ENCODE measurements at regions not wholly inside any gene's neighbourhood (a gene's known extent, or its start where the extent isn't known, plus 50 kb on each side); places are given as distances from the start of the nearest gene placed in this dataset.

DNA sequence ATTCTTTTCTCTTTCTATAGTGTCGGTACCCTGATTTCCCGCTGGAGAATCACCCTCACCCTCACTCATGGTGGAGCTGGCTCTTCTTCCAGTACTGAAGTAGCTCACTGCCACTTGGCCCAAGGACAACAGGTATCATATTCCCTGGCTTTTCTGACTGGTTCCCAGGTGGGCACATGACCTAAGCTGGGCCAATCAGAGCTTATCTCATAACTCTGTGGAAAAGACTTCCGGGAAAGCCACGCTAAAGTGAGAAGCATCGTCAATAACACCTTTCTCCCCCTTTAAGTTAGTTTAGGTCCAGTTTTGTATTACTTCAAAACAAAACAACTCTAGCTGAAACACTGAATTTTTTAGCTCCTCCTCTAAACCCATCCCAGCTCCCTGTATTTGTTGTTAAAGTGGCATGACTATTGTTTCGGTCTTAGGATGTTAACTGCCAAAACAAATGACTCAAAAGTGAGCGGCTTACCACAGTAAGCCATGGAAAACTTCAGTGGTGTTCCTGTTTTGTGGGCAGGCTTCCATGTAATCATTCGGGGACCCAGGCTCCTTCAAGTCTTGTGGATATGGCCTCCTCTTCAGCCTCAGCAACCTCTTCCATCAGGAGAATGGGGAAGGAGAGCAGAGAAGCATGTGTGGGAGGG lies 137.4 kb upstream of the DLX2 start:
- H3K4me1 ChIP-seq (ENCODE audit: control insufficient read depth in 3 of 3, insufficient read depth in 2 of 3, low read depth in 1 of 3, low read length in 2 of 3): peaks cover 0 to 7% (median 0%) of the 10 kb centered on the region in 3 donors
- FAIRE-seq: no peak
- no peak for DNase-seq
- H3K27ac ChIP-seq (ENCODE audit: low read depth in 1 of 3, low read length in 2 of 3): no peak overlapping the region
- no peak overlapping the region for H3K4me3 ChIP-seq (ENCODE audit: low read depth in 1 of 3, low read length in 3 of 3)
- no peaks in the 10 kb centered on the region for H3K9me3 ChIP-seq (ENCODE audit: control insufficient read depth in 2 of 2, insufficient read depth in 1 of 2, low read depth in 1 of 2, low read length in 1 of 2)
- WGBS, 3 donors: 89 to 95% (median 92%) methylated on average over 8 of the region's 8 CpGs
- no peaks in the 10 kb centered on the region for H3K36me3 ChIP-seq (ENCODE audit: control insufficient read depth in 3 of 3, insufficient read depth in 2 of 3, low read depth in 1 of 3, low read length in 3 of 3)
- peaks cover 0 to 8% (median 0%) of the 10 kb centered on the region in 3 donors for H3K27me3 ChIP-seq (ENCODE audit: control insufficient read depth in 3 of 3, insufficient read depth in 3 of 3, low read length in 3 of 3)

DNA sequence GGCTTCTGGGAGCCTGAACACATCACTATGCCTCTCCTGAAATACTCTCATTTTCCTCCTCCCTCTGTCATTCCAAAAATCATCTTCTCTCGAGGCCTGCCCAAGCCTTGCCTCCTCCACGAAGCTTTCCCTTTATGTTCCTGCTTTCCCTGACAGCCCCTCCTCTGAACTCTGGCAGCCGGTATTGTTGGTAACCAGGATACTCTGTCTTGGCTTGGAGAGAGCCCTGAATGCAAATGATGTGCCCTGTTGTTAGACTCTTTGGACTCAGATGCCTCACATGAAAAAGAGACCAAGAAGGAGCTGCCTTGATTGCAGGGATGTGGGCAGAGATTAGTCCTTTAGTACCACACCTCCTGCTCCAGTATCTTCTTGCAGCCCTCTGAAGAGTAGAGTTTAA lies 138.5 kb upstream of the DLX2 start:
- no peaks in the 10 kb centered on the region for H3K36me3 ChIP-seq (ENCODE audit: control insufficient read depth in 3 of 3, insufficient read depth in 2 of 3, low read depth in 1 of 3, low read length in 3 of 3)
- H3K9me3 ChIP-seq (ENCODE audit: control insufficient read depth in 2 of 2, insufficient read depth in 1 of 2, low read depth in 1 of 2, low read length in 1 of 2): no peaks in the 10 kb centered on the region
- no peak overlapping the region for H3K27ac ChIP-seq (ENCODE audit: low read depth in 1 of 3, low read length in 2 of 3)
- no peak overlapping the region for H3K4me3 ChIP-seq (ENCODE audit: low read depth in 1 of 3, low read length in 3 of 3)
- H3K4me1 ChIP-seq (ENCODE audit: control insufficient read depth in 3 of 3, insufficient read depth in 2 of 3, low read depth in 1 of 3, low read length in 2 of 3): no peaks in the 10 kb centered on the region
- WGBS, 3 donors: 61 to 71% (median 63%) methylated on average over 3 of the region's 3 CpGs
- no peaks in the 10 kb centered on the region for H3K27me3 ChIP-seq (ENCODE audit: control insufficient read depth in 3 of 3, insufficient read depth in 3 of 3, low read length in 3 of 3)
- FAIRE-seq (no peak), DNase-seq (no peak)

DNA sequence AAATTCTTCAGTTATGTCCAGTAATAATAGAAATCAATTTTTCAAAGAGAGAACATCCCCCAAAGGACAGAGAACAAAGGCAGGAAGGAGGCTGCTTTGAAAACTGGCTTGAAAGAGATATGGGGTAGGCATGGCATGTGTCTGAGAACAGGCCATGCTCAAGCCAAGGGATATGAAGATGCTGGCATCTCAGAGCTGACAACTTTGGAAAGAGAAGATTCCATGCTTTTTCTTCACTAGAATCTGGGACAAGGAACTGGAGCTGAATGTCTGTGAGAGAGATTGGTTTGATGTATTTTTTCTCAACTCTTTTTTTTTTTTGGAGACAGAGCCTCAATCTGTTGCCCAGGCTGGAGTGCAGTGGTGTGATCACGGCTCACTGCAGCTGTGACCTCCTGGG lies 139.8 kb upstream of the DLX2 start:
- 68 to 77% (median 70%) methylated on average over 1 of the region's 1 CpG for WGBS, 3 donors
- H3K27me3 ChIP-seq (ENCODE audit: control insufficient read depth in 3 of 3, insufficient read depth in 3 of 3, low read length in 3 of 3): no peaks in the 10 kb centered on the region
- no peaks in the 10 kb centered on the region for H3K36me3 ChIP-seq (ENCODE audit: control insufficient read depth in 3 of 3, insufficient read depth in 2 of 3, low read depth in 1 of 3, low read length in 3 of 3)
- H3K9me3 ChIP-seq (ENCODE audit: control insufficient read depth in 2 of 2, insufficient read depth in 1 of 2, low read depth in 1 of 2, low read length in 1 of 2): no peaks in the 10 kb centered on the region
- H3K4me3 ChIP-seq (ENCODE audit: low read depth in 1 of 3, low read length in 3 of 3): no peak overlapping the region
- H3K4me1 ChIP-seq (ENCODE audit: control insufficient read depth in 3 of 3, insufficient read depth in 2 of 3, low read depth in 1 of 3, low read length in 2 of 3): no peaks in the 10 kb centered on the region
- no peak overlapping the region for H3K27ac ChIP-seq (ENCODE audit: low read depth in 1 of 3, low read length in 2 of 3)
- FAIRE-seq (no peak), DNase-seq (no peak)

DNA sequence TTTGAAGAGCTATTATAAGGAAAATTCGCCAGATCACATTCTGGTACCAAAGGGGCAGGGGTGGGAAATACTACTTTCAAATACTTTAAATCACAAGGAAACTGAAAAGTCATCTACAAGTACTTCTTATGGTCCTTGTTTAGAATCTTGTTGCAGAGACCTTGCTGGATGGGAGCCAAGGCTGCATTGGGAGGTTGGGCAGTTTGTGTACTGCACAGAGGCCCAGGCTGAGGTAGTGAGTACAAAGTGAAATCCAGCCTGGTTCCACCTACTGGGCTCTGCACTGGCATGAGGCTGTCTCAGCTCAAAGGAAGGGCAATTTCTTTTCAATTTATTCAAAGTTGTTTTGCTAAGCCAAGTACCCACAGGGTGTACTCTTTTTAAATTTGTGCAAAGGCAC lies 140.3 kb upstream of the DLX2 start:
- no peak overlapping the region for H3K27ac ChIP-seq (ENCODE audit: low read depth in 1 of 3, low read length in 2 of 3)
- FAIRE-seq (no peak), DNase-seq (peak; percentile 41 to 59)
- no peaks in the 10 kb centered on the region for H3K36me3 ChIP-seq (ENCODE audit: control insufficient read depth in 3 of 3, insufficient read depth in 2 of 3, low read depth in 1 of 3, low read length in 3 of 3)
- no peaks in the 10 kb centered on the region for H3K27me3 ChIP-seq (ENCODE audit: control insufficient read depth in 3 of 3, insufficient read depth in 3 of 3, low read length in 3 of 3)
- no peaks in the 10 kb centered on the region for H3K9me3 ChIP-seq (ENCODE audit: control insufficient read depth in 2 of 2, insufficient read depth in 1 of 2, low read depth in 1 of 2, low read length in 1 of 2)
- WGBS, 3 donors: 87 to 92% (median 88%) methylated on average over 1 of the region's 1 CpG
- H3K4me1 ChIP-seq (ENCODE audit: control insufficient read depth in 3 of 3, insufficient read depth in 2 of 3, low read depth in 1 of 3, low read length in 2 of 3): no peaks in the 10 kb centered on the region
- H3K4me3 ChIP-seq (ENCODE audit: low read depth in 1 of 3, low read length in 3 of 3): no peak overlapping the region

DNA sequence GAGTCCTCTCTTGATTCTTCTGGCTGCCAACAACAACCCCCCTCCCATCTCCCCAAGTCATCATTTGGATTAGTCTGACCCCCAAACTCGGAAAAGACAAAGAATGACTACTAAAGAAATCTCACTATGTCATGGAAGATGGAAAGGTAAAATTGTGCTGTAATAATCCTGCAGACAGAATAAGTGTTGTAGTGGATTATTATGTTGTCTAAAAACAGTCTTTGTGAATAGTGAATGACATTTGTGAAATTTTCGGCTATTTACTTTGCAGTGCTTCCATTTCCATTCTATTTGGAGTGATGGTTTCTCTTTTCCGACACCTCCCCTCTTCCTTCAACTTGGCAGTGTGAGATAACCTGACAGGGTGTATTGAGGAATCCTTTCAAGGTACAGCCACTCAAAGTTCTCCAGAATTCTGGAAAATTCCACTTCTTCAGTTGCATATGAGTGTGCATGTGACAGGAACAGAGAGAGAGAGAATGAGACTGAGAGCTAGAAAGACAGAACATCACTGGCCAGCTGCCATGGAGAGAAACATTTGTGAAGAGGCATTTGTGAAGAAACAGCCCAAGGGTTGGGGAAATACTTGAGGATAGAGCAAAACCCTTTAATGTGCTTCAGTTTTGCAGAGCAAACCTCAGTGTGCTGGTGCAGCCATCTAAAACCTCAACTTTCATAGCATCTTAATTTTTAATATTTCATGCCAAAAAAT lies 141.9 kb upstream of the DLX2 start:
- DNase-seq (no peak), FAIRE-seq (no peak)
- Histone ChIP-seq H3K9me3 (ENCODE audit: control insufficient read depth in 2 of 2, insufficient read depth in 1 of 2, low read depth in 1 of 2, low read length in 1 of 2) (no peaks in the 10 kb centered on the region), H3K36me3 (ENCODE audit: control insufficient read depth in 3 of 3, insufficient read depth in 2 of 3, low read depth in 1 of 3, low read length in 3 of 3) (no peaks in the 10 kb centered on the region), H3K4me1 (ENCODE audit: control insufficient read depth in 3 of 3, insufficient read depth in 2 of 3, low read depth in 1 of 3, low read length in 2 of 3) (no peaks in the 10 kb centered on the region), H3K4me3 (ENCODE audit: low read depth in 1 of 3, low read length in 3 of 3) (no peak overlapping the region), H3K27ac (ENCODE audit: low read depth in 1 of 3, low read length in 2 of 3) (no peak overlapping the region), H3K27me3 (ENCODE audit: control insufficient read depth in 3 of 3, insufficient read depth in 3 of 3, low read length in 3 of 3) (no peaks in the 10 kb centered on the region)
- WGBS, 3 donors: 85 to 93% (median 87%) methylated on average over 3 of the region's 3 CpGs

DNA sequence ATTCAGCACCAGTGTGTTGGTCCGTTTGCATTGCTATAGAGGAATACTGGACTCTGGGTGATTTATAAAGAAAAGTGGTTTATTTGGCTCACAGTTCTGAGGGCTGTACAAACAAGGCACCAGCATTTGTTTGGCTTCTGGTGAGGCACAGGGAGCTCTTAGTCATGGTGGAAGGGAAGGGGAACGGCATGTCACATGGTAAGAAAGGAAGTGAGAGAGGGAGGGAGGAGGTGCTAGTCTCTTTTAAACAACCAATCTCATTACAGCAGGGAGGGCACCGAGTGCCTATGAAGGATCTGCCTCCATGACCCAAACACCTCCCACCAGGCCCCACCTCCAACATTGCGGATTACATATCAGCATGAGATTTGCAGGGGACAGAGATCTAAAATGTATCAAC lies 143.9 kb upstream of the DLX2 start:
- Histone ChIP-seq H3K36me3 (ENCODE audit: control insufficient read depth in 3 of 3, insufficient read depth in 2 of 3, low read depth in 1 of 3, low read length in 3 of 3) (no peaks in the 10 kb centered on the region), H3K4me1 (ENCODE audit: control insufficient read depth in 3 of 3, insufficient read depth in 2 of 3, low read depth in 1 of 3, low read length in 2 of 3) (no peaks in the 10 kb centered on the region), H3K9me3 (ENCODE audit: control insufficient read depth in 2 of 2, insufficient read depth in 1 of 2, low read depth in 1 of 2, low read length in 1 of 2) (no peaks in the 10 kb centered on the region), H3K4me3 (ENCODE audit: low read depth in 1 of 3, low read length in 3 of 3) (no peak overlapping the region), H3K27me3 (ENCODE audit: control insufficient read depth in 3 of 3, insufficient read depth in 3 of 3, low read length in 3 of 3) (no peaks in the 10 kb centered on the region), H3K27ac (ENCODE audit: low read depth in 1 of 3, low read length in 2 of 3) (no peak overlapping the region)
- DNase-seq (no peak), FAIRE-seq (no peak)
- WGBS, 3 donors: 73 to 86% (median 83%) methylated on average over 4 of the region's 4 CpGs

DNA sequence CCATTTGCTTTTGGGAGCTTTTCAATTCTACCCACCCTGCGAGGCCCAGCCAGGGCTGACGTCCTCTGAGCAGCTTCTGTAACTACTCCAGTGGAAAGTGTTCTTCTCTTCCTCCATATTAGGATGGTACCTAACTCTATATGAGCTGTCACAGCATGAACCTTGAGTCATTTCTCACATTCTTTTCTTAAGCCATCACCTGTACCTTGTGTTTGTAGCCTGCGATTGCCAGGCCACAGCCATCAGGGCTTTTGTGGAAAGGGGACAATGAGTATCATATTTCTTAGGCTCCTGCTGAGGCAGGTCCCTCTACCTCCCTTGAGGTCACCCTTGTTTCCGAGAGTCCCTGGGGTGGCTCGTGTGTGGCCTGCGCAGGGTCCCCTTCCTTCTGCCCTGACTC lies 144.5 kb upstream of the DLX2 start:
- FAIRE-seq (no peak), DNase-seq (no peak)
- H3K4me1 ChIP-seq (ENCODE audit: control insufficient read depth in 3 of 3, insufficient read depth in 2 of 3, low read depth in 1 of 3, low read length in 2 of 3): no peaks in the 10 kb centered on the region
- H3K4me3 ChIP-seq (ENCODE audit: low read depth in 1 of 3, low read length in 3 of 3): no peak overlapping the region
- no peaks in the 10 kb centered on the region for H3K36me3 ChIP-seq (ENCODE audit: control insufficient read depth in 3 of 3, insufficient read depth in 2 of 3, low read depth in 1 of 3, low read length in 3 of 3)
- H3K27me3 ChIP-seq (ENCODE audit: control insufficient read depth in 3 of 3, insufficient read depth in 3 of 3, low read length in 3 of 3): no peaks in the 10 kb centered on the region
- no peaks in the 10 kb centered on the region for H3K9me3 ChIP-seq (ENCODE audit: control insufficient read depth in 2 of 2, insufficient read depth in 1 of 2, low read depth in 1 of 2, low read length in 1 of 2)
- WGBS, 3 donors: 96 to 98% (median 96%) methylated on average over 6 of the region's 6 CpGs
- H3K27ac ChIP-seq (ENCODE audit: low read depth in 1 of 3, low read length in 2 of 3): no peak overlapping the region

DNA sequence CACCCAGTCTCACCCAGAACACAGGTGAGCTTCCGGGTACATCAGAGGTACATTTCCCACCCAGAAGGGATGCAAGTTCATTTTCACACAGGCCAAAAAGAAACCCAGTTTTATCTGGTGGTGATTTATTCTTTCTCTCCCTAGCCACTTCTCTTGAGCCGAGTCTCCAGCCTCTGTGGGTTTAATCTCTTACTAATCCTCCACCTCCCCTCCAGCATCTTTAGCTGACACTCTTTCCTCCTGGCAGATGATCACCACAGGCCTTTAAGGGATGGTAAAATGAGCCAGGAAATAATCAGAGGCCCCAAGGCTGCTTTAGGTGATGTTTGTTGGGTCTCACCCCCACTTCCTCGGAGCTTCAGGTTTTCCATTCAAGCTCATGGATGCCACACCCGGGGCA lies 145.7 kb upstream of the DLX2 start:
- no peak for FAIRE-seq
- no peak for DNase-seq
- no peaks in the 10 kb centered on the region for H3K36me3 ChIP-seq (ENCODE audit: control insufficient read depth in 3 of 3, insufficient read depth in 2 of 3, low read depth in 1 of 3, low read length in 3 of 3)
- H3K4me3 ChIP-seq (ENCODE audit: low read depth in 1 of 3, low read length in 3 of 3): no peak overlapping the region
- 70 to 78% (median 71%) methylated on average over 4 of the region's 4 CpGs for WGBS, 3 donors
- H3K9me3 ChIP-seq (ENCODE audit: control insufficient read depth in 2 of 2, insufficient read depth in 1 of 2, low read depth in 1 of 2, low read length in 1 of 2): no peaks in the 10 kb centered on the region
- no peak overlapping the region for H3K27ac ChIP-seq (ENCODE audit: low read depth in 1 of 3, low read length in 2 of 3)
- no peaks in the 10 kb centered on the region for H3K27me3 ChIP-seq (ENCODE audit: control insufficient read depth in 3 of 3, insufficient read depth in 3 of 3, low read length in 3 of 3)
- H3K4me1 ChIP-seq (ENCODE audit: control insufficient read depth in 3 of 3, insufficient read depth in 2 of 3, low read depth in 1 of 3, low read length in 2 of 3): peaks cover 0 to 2% (median 0%) of the 10 kb centered on the region in 3 donors

DNA sequence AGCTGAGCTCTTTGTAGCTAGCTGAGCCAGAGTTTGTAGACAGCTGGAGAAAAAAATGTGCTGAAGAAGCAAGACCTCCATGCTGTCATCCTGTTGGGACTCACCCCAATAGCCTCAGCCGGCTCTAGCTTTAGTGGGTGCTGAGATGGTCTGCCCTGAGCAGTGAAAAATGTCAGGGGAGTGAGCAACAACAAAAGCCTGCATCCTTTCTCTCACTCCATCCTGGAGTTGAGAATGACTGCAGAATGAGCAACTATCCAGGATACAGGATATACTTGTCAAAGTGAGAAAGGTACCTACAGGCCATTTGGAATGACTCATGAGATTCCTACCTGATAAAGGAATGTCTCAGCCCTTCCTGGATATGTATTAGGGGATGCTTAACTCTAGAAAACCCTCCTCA lies 146.1 kb upstream of the DLX2 start:
- Histone ChIP-seq H3K27ac (ENCODE audit: low read depth in 1 of 3, low read length in 2 of 3) (no peak overlapping the region), H3K27me3 (ENCODE audit: control insufficient read depth in 3 of 3, insufficient read depth in 3 of 3, low read length in 3 of 3) (no peaks in the 10 kb centered on the region), H3K9me3 (ENCODE audit: control insufficient read depth in 2 of 2, insufficient read depth in 1 of 2, low read depth in 1 of 2, low read length in 1 of 2) (no peaks in the 10 kb centered on the region), H3K4me1 (ENCODE audit: control insufficient read depth in 3 of 3, insufficient read depth in 2 of 3, low read depth in 1 of 3, low read length in 2 of 3) (peaks cover 0 to 6% (median 0%) of the 10 kb centered on the region in 3 donors), H3K36me3 (ENCODE audit: control insufficient read depth in 3 of 3, insufficient read depth in 2 of 3, low read depth in 1 of 3, low read length in 3 of 3) (no peaks in the 10 kb centered on the region), H3K4me3 (ENCODE audit: low read depth in 1 of 3, low read length in 3 of 3) (no peak overlapping the region)
- DNase-seq (no peak), FAIRE-seq (no peak)
- WGBS, 3 donors: 80 to 100% (median 95%) methylated on average over 1 of the region's 1 CpG

Measured in small intestine (tissue), 7 donors.